HG03025 (cell line): ENCODE measurements at regions not wholly inside any gene's neighbourhood (a gene's known extent, or its start where the extent isn't known, plus 50 kb on each side); places are given as distances from the start of the nearest gene placed in this dataset.
A peak's percentile ranks its signal among the peaks of the same experiment; 100 is the strongest.

Source experiments
- ATAC-seq: cut with Tn5 transposase; IDR thresholded peaks from one replicate; pipeline ENCODE4 v1.9.1; 2021; ENCODE audit warnings: mild to moderate bottlenecking, moderate library complexity; ENCODE audit not compliant: unreplicated experiment, low FRiP score

DNA sequence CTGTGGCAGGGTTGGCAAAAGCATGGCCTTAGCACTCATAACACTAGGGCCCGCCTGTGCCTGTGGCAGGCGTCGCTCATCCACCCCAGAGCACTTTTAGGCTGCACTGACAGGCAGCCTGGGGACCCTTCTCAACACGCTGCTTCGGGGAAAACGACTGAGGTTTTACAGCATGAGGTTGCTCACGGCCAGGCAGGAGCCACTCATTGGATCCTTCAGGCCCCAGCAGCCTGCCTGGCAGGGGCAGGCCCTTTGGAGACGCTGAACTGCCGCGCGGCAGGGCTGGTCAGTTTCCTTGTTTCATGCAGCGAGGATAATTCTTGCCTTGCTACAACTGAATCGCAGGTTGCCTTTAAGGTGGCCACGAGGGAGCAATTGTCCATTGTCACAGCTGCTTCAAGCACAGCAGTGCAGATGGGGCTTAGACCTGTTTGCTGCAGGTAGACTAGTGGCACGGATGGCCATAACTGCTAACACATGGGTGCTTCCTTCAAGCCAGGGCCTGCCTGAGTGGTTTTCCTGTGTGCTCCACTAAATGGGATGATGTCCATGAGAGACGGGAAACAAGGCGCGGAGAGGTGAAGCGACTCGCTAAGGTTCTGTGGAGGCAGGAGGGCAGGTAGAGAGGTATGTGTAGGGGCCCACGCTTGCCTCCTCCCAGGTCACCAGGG lies 49.9 kb upstream of the HS6ST1 start:
- no peak for ATAC-seq

DNA sequence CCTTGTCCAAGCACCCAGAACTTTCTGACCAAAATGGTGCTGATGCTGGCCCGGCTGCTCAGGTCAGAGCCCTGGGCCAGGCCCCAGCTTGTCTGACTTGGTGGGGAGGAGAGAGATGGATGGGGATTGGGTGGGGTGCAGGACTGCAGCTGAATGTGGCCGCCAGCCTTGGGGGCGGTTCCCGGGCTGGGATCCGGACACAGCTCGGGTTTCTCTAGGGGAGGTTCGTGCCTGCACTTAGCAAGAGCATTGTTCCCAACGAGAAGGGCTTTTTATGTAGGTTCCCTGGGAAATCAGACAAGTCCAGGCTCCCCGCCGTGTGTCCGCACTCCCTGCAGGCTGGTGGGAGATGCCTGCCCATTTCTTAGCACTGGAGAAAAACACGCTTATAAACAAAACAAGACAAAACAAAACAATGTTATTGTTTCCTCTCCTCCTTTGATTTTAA lies 50.5 kb upstream of the HS6ST1 start:
- ATAC-seq = no peak

DNA sequence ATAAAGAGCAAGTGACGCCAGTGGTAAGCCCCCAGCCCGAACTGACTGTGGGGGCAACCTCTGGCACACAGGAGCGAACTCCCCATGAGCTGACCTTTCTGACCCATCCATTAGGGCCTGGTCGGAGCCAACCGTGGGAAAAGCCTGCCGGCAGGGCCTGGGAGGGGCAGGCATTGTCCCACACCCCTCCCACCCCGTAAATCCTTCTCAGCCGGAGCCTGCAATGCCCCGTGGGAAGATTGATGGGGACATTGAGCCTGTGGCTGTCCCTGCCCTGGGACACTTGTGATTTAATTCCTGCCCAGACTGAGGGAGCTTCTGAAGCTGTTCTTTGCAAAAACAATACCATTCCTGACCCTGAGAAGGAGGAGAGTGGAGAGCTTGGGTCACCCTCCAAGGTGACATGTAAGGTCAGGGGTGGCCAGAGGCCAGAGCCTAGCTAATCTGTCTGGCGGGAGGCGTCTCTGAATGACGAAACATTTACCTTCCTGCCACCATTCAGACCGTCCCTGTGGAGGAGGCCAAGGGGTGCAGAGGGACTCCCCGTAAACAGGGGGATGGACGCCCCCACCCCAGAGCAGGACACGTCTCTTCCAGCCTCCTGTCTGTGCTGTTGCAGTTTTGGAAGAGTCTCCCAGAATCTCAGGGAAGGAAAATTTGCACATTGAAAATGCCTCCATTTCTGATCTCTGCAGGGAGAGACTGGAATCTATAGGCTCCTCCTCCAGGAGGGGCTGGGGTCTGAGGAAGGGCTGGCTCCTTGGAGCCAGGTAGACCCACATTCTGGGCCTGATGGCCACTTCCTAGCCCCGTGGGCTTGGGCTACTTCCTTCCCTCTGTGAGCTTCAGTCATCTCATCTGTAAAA lies 51.2 kb upstream of the HS6ST1 start:
- ATAC-seq = no peak

DNA sequence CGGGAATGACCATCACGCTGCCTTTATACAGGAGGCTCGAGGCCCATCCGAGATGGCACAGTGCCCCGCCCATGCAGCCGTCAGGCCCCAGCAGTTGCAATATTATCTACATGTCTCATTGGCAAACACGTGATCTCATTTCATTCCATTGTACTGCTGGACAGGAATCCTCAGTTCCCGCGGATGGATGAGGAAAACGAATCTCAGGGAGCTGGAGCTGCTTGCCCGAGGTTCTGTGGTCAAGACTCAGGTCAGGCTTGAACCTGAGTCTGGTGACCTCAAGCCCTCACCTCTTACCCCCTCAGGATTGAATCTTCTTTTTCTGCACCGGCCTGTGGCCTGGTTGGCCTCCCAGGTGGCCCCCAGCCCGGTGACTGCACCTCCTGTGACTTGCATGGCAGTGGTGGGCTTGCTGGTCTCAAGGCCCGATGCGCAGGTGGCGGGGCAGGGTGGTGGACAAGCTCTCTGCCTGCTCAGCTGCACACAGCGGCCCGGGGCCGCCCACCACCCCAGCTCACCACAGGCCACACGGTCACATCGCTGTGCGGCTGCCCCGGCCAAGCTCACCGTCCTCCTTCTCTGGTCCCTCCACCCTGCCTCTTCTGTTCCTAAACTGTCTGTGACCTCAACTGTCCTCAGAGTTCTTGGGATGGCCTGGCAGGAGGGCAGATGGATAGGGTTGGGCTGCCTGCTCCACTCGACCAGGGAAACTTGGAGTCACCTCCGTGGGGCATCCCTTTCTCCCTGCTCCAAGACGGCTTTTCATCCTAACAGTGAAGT lies 52.0 kb upstream of the HS6ST1 start:
- ATAC-seq = no peak

DNA sequence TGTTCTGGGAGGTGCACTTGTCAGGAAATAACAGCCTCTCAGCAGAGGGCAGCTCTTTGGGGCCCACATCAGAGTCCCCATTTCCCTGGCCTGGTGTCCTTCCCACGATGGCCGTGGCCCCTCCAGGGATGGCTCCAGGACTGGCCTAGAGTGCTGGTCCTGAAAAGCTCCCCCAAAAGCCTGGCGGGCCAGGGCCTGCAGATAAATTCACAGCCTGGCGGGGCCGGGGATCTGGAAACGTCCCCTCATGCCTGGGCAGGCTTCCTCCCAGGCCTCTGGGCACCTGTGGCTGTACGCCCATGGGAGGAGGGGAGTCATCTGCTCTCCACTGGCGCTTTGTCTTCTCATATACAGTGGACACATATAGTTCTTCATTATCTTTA lies 52.6 kb upstream of the HS6ST1 start:
- no peak for ATAC-seq

DNA sequence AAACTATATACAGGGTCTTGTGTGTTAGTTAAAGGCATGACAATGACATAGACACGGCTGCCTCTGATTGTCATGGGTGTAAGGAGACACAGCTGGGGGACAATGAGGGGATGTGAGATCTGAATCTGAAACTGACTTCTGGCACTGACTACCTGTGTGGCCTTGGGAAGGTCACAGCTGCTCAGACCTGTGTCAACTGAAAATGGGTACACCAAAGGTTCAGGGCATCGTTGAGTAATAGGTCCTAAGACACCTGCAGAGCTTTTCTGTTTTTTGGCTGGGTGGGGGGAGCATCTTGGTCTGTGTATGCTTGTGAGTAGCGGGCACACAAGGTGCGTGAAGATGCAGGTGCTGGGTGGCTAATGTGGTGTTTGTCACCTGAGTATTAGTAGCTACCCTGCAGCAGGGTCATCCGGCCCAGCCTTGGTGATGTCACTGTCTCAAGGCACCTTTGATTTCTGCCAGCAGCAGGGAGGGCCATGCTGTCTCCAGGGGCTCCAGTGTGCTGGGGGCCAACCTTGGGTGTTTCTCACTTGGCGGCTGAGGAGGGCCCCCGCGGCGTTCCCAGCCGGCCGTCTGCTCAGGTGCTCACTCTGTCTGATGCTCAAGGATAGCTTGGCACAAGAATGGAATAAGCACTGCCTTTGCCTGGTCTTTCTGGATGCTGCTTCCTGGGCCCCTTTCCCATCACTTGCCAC lies 53.1 kb upstream of the HS6ST1 start:
- peak; percentile 70 for ATAC-seq

DNA sequence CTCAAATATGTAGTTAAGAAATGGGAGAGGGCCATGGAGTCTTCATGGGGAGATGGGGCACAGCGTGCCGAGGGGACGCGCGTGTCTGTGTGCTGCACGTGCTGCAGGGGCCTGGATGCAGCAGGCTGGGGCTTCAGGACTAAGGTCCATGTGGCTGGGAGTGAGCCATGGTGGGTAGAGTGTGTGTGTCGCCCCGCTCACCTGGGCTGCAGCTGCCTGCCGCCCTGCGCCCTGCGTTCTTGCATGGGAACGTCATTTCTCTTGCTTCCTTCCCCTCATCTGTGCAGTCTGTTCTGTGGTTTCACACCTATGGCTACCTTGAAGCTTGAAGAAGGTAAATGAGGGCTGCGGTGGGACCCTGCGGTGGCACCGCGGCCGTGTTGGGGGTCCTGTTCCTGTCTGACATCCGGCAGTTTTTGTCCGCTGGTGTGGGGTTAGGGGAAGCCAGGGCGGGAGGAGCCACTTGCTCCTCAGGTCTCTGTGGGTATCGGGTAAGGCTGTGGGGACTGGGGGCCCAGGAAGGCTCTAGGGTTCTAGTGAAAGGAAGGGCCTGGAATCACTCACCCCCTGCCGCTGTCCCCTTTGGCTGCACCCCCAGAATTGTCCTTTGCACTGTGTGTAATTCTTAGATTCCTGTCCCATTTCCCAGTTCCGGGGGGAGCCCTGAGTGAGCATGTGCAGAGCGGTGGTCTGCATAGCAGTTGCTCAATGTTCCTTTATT lies 54.1 kb upstream of the HS6ST1 start:
- ATAC-seq = no peak

DNA sequence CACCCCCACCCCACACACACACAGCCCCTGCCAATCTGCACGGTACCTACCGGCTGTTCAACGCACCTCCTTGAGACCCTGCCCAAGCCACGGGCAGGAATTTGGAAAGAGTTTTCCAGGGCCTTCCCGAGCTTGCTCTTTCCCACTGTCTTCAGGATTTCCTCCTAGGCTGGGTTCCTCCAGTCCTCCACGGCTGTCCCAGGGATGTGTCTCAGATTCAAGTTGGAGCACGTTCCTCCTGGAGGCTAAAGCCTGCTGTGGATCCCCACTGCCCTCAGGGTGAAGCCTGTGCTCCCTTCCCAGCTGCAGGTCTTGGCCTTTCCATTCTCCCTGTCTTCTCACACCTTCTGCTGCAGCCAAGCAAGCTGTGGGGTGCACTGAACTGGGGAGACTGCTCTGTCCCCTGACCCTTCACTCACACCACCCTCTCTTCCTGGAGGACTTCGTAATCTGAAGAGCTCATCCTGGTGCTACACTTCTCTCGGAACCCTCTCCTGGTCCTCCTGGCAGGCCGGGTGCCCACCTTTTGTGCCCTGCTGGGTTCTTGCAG lies 54.9 kb upstream of the HS6ST1 start:
- no peak for ATAC-seq

DNA sequence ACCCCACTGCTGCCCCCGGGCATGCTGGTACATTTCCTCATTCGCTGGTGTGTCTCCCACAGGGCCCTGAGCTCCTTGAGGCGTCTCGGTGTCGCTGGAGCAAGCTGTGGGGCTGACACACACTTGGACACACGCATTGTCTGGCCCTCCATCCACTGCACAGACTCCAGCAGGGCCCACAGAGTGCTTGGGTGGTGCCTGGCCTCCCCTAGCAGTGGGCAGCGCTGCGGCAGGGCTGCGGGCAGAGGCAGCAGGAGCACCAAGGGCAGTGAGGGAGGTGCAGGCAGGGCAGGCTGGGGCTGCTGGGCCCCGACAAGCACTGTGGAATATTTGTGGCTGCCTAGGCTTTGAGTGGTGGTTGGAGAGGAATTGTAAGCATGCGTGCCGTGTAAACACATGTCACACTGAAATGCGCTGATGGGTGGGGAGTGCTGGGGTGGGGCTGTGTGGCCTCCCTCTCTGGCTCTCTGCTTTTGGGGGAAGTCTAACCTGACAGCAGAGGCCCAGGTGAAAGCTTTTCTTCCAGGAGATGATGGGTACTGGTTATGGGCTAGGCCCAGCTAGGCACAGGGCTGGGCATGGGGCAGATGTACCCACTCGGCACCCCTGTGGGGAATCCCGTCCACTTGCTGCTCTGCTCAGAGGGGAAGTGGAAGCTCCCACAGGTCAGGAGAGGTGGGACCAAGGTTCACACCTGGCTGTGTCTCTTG lies 55.5 kb upstream of the HS6ST1 start:
- ATAC-seq = no peak

DNA sequence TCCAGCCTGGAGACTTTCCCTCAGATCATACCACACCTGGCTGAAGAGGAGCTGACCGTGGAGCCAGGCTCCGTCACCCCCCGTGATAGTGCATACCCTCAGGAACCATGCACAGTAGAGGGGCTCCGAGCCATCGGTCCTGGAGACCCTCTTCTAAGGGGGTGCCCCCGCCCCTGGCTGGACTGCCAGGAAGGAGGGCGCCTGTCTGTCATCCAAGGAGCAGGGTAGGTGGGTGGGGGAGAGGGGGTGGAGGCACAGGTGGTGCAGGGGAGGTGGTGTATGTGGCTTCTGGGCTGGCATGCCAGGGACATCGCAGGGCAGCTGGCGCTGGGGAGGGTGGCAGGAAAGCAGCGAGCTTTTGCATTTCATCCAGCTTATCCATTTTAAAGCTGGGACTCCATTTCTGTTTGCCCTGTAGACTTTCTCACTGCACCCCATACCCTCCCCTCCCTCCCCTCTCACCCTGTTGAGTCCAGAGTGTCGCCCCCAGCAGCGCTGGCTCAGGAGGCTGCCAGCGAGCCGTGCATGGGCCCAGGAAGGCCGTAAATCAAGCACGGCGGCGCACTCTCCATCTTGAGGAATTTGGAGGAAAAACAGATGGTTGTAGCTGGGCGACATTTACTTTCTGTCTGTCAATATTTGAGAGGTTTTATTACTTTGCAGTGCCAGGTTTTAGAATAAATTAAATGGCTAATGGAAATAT lies 56.2 kb upstream of the HS6ST1 start:
- ATAC-seq = no peak

DNA sequence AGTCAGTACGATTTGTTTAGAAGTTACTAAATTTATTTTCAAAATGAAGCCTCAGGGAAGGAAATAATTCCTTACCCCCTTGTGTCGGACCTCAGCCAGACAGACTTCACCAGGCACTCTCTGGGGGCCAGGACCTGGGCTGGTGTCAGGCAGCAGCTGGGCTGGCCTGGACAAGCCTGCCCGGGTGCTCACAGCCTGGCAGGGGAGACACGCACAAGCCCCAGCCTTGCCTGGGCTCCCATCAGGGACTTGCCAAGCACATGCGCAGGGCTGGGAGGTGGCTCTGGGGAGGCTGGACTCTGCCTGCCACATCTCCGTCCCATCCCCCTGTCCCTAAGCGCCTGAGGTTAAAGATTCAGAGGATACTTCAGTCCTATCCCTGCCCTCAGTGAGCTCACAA lies 56.8 kb upstream of the HS6ST1 start:
- ATAC-seq = no peak

DNA sequence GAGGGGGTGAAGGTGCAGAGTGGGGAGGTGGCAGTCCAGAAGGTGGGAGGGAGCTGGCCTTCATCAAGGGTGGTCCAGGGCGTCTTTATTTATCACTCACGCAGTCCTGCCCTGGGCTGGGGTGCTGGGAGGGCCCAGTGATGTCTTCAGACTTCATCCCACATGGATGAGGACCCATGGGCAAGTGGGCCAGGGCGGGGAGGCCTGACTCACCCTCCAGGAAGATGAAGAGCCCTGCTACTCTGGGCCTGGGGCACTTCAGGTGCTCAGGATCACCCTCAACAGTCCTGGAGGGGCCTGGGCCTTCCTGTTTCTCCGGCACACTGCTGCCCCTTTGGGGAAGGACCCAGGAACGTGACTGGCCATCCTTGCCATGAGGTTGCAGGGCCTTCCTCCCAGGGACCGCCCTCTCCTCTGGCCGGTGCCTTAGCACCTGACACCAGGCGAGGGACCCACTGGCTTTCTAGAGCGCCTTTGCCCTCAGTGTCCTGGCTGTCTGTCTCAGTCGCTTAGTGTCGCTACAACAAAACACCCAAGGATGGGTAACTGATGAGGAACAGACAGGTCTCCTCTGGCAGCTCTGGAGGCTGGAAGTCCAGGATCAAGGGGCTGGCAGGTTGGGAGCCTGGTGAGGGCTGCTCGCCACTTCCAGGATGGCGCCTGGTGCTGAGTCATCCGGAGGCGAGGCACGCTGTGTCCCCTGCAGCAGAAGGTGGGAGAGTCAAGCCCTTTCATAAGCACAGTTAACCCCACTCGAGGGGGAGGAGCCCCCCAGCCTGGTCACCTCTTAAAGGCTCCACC lies 57.8 kb upstream of the HS6ST1 start:
- no peak for ATAC-seq

DNA sequence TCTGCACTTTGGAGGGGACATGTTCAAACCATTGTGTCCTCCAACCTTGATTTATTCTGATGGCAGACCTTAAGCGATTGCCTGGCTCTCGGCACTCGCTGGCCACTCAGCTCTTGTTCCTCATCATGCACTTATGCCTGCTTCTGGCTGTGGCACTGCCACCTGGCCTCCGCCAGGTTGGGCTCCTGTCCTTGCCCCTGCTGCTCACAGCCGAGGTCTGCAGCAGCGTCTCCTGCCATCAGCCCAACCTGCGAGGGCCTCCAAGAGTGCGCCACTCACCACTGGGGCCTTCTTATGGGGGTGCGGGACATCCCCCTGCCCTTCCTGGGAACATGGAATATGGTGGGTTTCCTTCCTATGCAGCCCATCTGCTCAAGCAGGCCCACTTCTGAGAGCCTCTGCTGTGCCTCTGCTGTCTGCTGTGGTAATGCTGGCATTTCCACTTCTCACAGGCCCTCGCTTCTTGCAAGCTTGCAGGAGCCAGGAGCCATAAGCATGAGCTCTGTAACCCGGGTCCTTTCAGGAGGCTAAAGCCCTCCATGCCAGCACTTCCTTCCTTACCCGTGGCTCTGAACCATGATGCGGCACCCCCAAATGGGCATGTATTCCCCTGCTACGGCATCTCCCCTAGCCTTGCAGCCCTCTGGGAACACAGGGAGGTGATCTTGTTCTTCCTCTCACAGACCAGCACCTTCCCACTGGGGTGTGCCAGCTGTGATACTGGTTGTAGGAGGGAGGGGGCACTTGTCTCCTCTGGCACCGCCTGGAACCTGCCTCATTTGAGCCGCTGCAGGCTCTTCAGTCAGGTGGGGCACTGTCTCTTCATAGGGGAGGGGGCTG lies 58.6 kb upstream of the HS6ST1 start:
- ATAC-seq = no peak

DNA sequence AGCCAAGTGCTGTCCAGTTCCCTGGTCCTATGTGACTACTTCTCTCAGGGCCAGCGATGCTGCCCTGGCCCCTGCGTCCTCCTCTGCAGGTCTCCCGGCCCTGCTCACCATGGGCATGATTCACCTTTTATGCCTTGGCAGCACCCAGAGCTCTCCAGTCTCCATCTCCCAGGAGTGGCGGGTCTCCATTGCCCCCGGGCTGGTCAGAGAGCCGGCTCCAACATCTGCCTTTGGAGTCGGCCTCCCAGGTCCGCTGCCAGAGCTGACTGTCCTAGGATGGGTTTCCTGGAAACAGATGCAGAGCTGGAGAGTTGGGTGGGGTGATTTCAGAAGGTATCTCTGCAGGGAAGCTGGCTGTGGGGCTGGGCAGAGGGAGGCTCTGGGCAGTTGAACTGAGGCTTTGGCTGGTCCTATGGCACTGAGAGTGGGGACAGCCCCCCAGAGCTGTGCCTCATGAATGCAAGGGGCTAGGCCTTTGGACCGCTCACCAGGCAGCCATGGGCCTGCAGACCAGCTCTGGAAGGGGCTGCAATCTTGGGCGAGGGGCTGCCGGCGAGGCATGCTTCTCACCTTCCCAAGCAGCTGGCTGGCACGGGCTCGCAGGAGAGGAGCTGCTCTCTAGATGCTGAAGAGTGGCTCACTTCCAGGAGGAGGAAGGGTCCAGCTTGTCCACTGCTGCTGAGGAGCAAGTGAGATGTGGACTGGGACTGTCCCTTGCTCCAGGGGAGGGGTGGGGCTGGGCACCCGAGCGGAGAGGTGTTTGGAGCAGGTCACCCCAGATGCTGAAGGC lies 59.8 kb upstream of the HS6ST1 start:
- ATAC-seq = no peak

DNA sequence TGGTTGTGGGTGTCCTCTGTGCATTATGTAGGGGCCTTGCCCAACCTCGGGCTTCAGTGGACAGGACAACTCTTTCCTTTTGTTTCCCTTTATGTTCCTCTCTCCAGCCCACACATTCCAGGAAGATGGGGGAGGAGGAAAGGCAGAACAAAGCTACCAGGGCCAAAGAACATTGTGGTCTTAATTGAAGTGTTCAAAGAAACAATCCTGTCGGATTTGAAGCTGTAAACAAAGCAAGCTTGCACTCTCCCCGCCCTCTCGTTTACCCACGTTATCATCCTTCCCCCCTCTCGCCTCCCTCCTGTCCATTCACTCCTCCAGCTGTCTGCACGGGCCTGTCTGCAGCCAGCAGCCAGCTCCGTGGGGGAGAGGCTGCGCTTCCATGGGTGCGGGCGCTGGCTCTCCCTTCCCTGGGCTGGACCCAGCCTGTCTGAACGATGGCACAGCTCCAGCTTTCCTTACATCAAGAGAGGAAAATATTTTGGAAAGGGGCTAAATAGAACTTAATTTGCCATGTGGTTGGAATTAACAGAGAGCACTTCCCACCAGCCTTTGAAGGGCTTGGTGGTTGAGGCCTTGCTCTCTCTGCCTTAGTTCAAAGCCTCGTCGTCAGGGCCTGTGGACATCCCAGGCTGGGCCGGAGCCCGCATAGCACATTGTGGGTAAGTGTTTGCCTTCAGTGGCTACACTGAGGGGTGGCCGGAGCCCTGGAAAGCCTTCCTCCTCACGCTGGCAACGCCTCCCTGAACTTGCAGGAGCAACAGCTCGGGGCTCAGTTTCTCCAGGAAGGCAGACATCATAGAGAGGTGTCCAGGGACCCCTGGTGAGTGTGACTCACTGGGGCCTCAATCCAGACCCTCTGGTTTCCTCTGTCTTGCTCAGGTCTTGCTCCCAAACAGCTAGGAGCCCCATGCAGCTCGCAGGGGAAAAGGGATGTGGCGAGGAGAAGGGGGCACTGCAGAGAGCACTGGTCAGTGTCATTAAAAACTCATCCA lies 60.6 kb upstream of the HS6ST1 start:
- ATAC-seq = no peak
